ENCODE measurements at regions not wholly inside any gene's neighbourhood (a gene's known extent, or its start where the extent isn't known, plus 50 kb on each side); places are given as distances from the start of the nearest gene placed in this dataset.

DNA sequence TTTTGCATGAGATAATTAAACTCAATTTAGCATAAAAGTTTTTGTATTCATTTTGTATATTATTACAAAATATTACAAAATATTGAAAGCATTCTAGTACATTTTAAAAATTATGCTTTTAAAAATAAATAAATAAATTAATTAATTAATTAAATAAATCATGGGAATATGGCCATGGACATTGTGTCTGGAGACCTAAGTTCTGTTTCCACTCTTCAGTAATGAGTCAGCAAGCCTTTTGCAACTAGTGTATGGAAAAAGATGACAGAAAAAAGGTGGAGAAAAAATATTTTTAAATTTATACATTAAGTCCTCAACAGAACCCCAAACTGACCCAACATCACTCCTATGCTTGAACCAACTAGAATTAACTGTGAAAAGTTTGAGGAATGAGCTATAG, 1187.5 kb upstream of the USP15 start:
- no peaks in the 10 kb centered on the region for H3K9me3 ChIP-seq (ENCODE audit: control insufficient read depth in 1 of 2, low read length in 2 of 2)
- H3K4me3 ChIP-seq (ENCODE audit: low read depth in 1 of 2, low read length in 2 of 2), result no peak overlapping the region
- H3K36me3 ChIP-seq (ENCODE audit: control insufficient read depth in 1 of 2, insufficient read depth in 2 of 2, low read length in 2 of 2), result no peaks in the 10 kb centered on the region
- no peak overlapping the region for H3K27ac ChIP-seq (ENCODE audit: low read length)
- H3K27me3 ChIP-seq (ENCODE audit: low read depth, low read length), result no peaks in the 10 kb centered on the region
- no peaks in the 10 kb centered on the region for H3K4me1 ChIP-seq (ENCODE audit: control insufficient read depth in 1 of 2, insufficient read depth in 2 of 2, low read length in 2 of 2)

DNA sequence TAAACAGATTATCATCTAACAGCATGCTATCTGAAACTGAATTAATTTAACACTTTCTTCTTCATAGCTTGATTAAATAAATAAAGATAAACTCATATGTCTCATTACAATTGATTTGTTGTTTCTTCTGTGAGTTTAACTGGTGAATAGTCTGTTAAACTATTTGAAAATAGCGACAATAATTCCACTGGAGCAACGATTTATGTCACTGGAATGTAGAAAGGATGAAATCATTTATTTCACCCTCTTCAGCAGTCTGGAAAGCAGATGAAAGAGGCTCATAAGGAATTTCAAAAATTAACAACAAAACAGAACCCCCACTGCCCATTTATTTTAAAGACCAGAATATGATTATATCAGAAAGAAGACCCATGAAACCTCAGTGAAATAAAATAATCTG, 1165.1 kb upstream of the USP15 start:
- no peaks in the 10 kb centered on the region for H3K4me1 ChIP-seq (ENCODE audit: control insufficient read depth in 1 of 2, insufficient read depth in 2 of 2, low read length in 2 of 2)
- H3K36me3 ChIP-seq (ENCODE audit: control insufficient read depth in 1 of 2, insufficient read depth in 2 of 2, low read length in 2 of 2), result no peaks in the 10 kb centered on the region
- H3K27ac ChIP-seq (ENCODE audit: low read length), result no peak overlapping the region
- no peaks in the 10 kb centered on the region for H3K27me3 ChIP-seq (ENCODE audit: low read depth, low read length)
- H3K9me3 ChIP-seq (ENCODE audit: control insufficient read depth in 1 of 2, low read length in 2 of 2), result peaks cover 0 to 3% of the 10 kb centered on the region in 2 donors
- H3K4me3 ChIP-seq (ENCODE audit: low read depth in 1 of 2, low read length in 2 of 2), result no peak overlapping the region

DNA sequence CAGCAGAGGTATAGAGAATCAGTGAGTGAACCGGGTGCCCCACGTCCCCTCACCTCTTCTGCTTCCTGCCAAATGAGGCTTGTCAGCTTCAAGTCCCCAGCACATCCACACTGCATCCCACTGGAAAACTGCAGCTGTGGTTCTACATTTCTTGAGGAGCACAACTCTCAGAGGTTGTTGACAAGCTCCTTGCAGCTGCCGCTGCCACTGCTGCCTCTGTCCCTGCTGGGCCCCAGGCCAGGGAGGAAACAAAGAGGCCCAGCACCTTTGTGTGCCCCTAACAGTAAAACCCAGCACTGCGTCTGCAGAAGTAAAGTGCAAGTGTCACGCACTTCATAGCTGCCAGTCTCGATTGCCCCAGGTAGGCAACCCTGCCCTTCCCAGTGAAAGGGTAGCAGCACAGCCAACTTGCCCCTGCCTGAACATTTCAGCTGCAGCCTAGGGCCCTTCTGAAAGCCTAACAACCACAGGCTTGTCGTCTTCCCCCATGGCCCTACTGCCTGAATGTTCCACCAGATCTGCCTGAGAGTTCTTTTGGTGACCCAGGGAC, 1162.1 kb upstream of the USP15 start:
- Histone ChIP-seq H3K27ac (ENCODE audit: low read length) (no peak overlapping the region), H3K36me3 (ENCODE audit: control insufficient read depth in 1 of 2, insufficient read depth in 2 of 2, low read length in 2 of 2) (no peaks in the 10 kb centered on the region), H3K27me3 (ENCODE audit: low read depth, low read length) (no peaks in the 10 kb centered on the region), H3K4me1 (ENCODE audit: control insufficient read depth in 1 of 2, insufficient read depth in 2 of 2, low read length in 2 of 2) (no peaks in the 10 kb centered on the region), H3K4me3 (ENCODE audit: low read depth in 1 of 2, low read length in 2 of 2) (no peak overlapping the region), H3K9me3 (ENCODE audit: control insufficient read depth in 1 of 2, low read length in 2 of 2) (no peaks in the 10 kb centered on the region)

DNA sequence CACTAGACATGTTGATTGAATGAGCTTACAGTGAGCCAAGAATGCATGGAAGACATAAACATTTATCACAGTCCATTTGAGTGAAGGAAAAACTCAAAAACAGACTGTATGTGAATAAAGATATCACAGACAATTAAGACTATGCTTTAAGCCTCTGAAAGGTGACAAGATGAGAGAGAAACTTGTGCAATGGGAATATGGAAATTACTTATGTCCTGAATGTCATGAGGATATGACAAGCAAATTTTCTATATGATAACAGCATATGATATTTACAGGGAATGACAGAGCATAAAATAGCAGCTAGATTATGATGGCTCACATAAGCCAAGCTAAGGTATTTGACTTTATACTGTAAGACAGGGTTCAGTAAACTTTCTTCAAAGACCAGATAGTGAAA, 1153.1 kb upstream of the USP15 start:
- peaks cover 3 to 8% of the 10 kb centered on the region in 2 donors for H3K9me3 ChIP-seq (ENCODE audit: control insufficient read depth in 1 of 2, low read length in 2 of 2)
- no peaks in the 10 kb centered on the region for H3K4me1 ChIP-seq (ENCODE audit: control insufficient read depth in 1 of 2, insufficient read depth in 2 of 2, low read length in 2 of 2)
- no peaks in the 10 kb centered on the region for H3K36me3 ChIP-seq (ENCODE audit: control insufficient read depth in 1 of 2, insufficient read depth in 2 of 2, low read length in 2 of 2)
- no peak overlapping the region for H3K27ac ChIP-seq (ENCODE audit: low read length)
- H3K4me3 ChIP-seq (ENCODE audit: low read depth in 1 of 2, low read length in 2 of 2), result no peak overlapping the region
- no peaks in the 10 kb centered on the region for H3K27me3 ChIP-seq (ENCODE audit: low read depth, low read length)

DNA sequence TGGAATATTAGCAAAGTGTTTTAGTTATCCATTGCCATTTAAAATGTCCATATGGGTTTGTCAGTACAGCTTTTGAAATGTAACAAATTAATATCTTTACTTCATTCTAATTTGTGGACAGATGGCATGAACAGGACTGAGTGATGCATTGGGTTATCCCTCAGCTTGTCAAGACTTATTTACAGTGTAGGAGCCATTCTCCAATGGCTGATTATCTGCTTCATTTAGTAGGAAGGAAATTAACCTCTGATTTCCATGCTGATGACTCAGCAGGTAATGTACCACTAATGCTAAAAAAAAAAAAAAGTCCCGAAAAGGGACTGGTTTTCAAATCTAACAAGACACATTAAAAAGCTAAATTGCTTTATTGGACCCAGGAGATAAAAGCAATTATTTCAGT, 1149.0 kb upstream of the USP15 start:
- Histone ChIP-seq H3K27me3 (ENCODE audit: low read depth, low read length) (no peaks in the 10 kb centered on the region), H3K4me1 (ENCODE audit: control insufficient read depth in 1 of 2, insufficient read depth in 2 of 2, low read length in 2 of 2) (no peaks in the 10 kb centered on the region), H3K36me3 (ENCODE audit: control insufficient read depth in 1 of 2, insufficient read depth in 2 of 2, low read length in 2 of 2) (no peaks in the 10 kb centered on the region), H3K4me3 (ENCODE audit: low read depth in 1 of 2, low read length in 2 of 2) (no peak overlapping the region), H3K9me3 (ENCODE audit: control insufficient read depth in 1 of 2, low read length in 2 of 2) (no peaks in the 10 kb centered on the region), H3K27ac (ENCODE audit: low read length) (no peak overlapping the region)

DNA sequence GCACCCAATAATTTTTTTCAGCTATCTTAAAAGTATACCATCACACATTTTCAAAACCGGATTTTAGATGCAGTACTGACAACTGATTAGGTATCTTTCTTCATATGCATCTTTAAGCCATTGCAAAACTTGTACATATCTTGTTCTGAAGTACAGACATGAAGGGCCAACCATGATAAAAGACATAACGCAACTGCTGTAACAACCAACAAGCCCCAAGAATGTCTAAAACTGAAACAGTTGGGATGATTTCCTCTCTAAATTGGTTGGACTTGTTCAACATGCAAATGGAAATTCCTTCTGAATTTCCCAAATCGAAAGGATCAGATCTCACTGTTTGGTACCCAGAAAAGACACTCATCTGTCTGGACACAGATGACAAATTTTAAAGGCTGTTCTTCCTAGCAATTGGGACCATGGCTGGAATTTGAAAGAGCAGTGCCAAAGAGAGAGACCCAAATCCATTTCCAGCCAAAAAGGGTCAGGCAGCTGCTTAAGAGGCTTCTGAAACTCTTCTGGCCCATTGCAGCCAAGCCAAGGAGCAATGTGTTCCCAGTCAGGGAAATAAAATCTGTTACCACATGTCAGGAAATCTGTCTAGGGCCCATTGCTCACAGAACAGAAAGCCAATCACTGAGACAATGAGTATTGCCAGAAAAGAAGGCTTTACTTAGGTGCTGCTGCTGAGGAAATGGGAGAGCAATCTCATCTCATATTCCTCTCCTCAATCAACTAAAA, 1122.4 kb upstream of the USP15 start:
- Histone ChIP-seq H3K36me3 (ENCODE audit: control insufficient read depth in 1 of 2, insufficient read depth in 2 of 2, low read length in 2 of 2) (no peaks in the 10 kb centered on the region), H3K27ac (ENCODE audit: low read length) (no peak overlapping the region), H3K4me1 (ENCODE audit: control insufficient read depth in 1 of 2, insufficient read depth in 2 of 2, low read length in 2 of 2) (no peaks in the 10 kb centered on the region), H3K27me3 (ENCODE audit: low read depth, low read length) (no peaks in the 10 kb centered on the region), H3K4me3 (ENCODE audit: low read depth in 1 of 2, low read length in 2 of 2) (no peak overlapping the region), H3K9me3 (ENCODE audit: control insufficient read depth in 1 of 2, low read length in 2 of 2) (no peaks in the 10 kb centered on the region)

DNA sequence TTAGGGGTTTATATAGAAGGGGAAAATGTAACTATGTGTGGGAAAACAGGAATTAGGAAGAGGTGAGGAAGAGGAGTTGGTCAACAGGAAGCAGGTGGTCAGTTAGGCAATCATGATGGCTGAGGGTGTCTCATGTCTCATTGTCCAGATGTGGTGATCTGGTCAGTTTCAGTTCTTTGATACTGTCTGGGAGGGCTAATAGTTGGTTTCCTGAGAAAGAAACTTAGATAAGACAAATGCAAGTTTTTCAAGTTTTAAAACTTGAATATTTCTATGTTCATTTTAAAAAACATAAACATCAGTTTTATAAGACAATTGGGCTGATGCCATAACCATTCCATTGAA, 1121.8 kb upstream of the USP15 start:
- Histone ChIP-seq H3K9me3 (ENCODE audit: control insufficient read depth in 1 of 2, low read length in 2 of 2) (no peaks in the 10 kb centered on the region), H3K4me3 (ENCODE audit: low read depth in 1 of 2, low read length in 2 of 2) (no peak overlapping the region), H3K27me3 (ENCODE audit: low read depth, low read length) (no peaks in the 10 kb centered on the region), H3K36me3 (ENCODE audit: control insufficient read depth in 1 of 2, insufficient read depth in 2 of 2, low read length in 2 of 2) (no peaks in the 10 kb centered on the region), H3K4me1 (ENCODE audit: control insufficient read depth in 1 of 2, insufficient read depth in 2 of 2, low read length in 2 of 2) (no peaks in the 10 kb centered on the region), H3K27ac (ENCODE audit: low read length) (no peak overlapping the region)

DNA sequence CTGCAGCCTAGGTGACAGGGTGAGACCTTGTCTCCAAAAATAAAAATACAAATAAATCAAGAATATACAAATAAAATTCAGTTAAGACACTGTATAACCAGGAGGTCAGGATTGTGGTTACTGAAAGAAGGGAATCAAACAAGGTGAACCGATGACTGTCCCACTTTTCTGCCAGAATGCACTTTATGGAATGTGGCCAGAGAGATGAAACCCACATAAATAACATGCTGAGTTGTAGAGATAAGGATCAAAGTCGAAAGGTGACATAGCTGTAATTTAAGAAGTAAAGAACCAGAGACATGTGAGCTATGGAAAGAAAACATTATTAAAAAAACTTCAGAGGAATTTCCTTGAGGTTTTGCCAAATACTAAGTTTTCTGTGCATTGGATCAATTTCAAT, 1098.2 kb upstream of the USP15 start:
- Histone ChIP-seq H3K4me1 (ENCODE audit: control insufficient read depth in 1 of 2, insufficient read depth in 2 of 2, low read length in 2 of 2) (no peaks in the 10 kb centered on the region), H3K9me3 (ENCODE audit: control insufficient read depth in 1 of 2, low read length in 2 of 2) (no peaks in the 10 kb centered on the region), H3K27ac (ENCODE audit: low read length) (no peak overlapping the region), H3K27me3 (ENCODE audit: low read depth, low read length) (no peaks in the 10 kb centered on the region), H3K36me3 (ENCODE audit: control insufficient read depth in 1 of 2, insufficient read depth in 2 of 2, low read length in 2 of 2) (no peaks in the 10 kb centered on the region), H3K4me3 (ENCODE audit: low read depth in 1 of 2, low read length in 2 of 2) (no peak overlapping the region)

DNA sequence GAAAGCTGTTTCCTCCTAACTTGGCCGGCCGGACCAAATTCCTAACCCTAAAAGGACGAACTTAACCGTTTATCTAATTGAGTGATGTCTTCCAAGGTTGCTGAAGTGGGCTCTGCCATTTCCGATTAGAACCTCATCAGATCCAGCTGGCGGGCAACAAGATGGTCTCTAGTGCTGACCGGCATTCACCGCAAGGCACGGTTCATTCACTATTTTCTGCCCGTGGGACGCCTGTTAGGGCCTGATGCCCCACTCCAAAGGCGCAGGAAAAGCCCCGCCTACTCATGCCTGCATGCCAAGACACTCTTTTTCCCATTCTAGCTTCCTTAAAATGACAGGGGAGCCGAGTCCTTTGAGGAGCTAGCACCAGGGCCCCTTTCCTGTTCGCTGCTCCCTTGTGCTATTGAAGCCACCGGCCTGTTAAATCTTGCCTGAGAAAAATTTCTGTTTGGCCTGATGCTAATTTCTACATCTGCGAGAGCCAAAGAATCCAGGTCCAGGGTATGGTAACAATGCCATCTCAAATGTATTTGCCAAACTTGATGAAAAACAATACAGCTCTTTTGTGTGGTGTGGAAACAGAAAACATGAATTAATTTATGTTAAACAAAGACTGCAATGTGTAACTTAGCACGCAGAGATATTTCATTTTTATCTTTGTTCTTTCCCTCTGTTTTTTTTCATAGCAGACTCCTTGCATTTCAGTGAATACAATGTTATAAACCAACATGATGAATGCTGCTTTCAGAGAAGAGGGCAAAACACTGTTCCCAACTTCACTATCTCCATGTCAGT, 1071.2 kb upstream of the USP15 start:
- no peaks in the 10 kb centered on the region for H3K27me3 ChIP-seq (ENCODE audit: low read depth, low read length)
- no peaks in the 10 kb centered on the region for H3K36me3 ChIP-seq (ENCODE audit: control insufficient read depth in 1 of 2, insufficient read depth in 2 of 2, low read length in 2 of 2)
- no peak overlapping the region for H3K4me3 ChIP-seq (ENCODE audit: low read depth in 1 of 2, low read length in 2 of 2)
- H3K4me1 ChIP-seq (ENCODE audit: control insufficient read depth in 1 of 2, insufficient read depth in 2 of 2, low read length in 2 of 2), result no peaks in the 10 kb centered on the region
- no peak overlapping the region for H3K27ac ChIP-seq (ENCODE audit: low read length)
- H3K9me3 ChIP-seq (ENCODE audit: control insufficient read depth in 1 of 2, low read length in 2 of 2), result no peaks in the 10 kb centered on the region

DNA sequence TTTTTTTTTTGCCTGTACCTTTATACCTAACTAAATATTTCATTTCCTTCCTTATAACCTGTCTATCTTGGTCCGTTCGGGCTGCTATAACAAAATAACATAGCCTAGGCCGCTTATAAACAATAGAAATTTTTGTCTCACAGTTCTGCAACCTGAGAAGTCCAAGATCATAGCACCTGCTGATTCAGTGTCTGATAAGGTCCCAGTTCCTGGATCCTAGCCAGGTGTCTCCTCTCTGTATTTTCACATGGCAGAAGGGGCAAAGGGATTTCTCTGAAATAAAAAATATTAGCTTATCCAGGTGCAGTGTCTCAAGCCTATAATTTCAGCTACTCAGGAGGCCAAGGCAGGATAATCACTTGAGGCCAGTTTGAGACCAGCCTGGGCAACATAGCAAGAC, 1046.6 kb upstream of the USP15 start:
- no peaks in the 10 kb centered on the region for H3K36me3 ChIP-seq (ENCODE audit: control insufficient read depth in 1 of 2, insufficient read depth in 2 of 2, low read length in 2 of 2)
- no peaks in the 10 kb centered on the region for H3K4me1 ChIP-seq (ENCODE audit: control insufficient read depth in 1 of 2, insufficient read depth in 2 of 2, low read length in 2 of 2)
- no peaks in the 10 kb centered on the region for H3K27me3 ChIP-seq (ENCODE audit: low read depth, low read length)
- H3K9me3 ChIP-seq (ENCODE audit: control insufficient read depth in 1 of 2, low read length in 2 of 2), result no peaks in the 10 kb centered on the region
- no peak overlapping the region for H3K4me3 ChIP-seq (ENCODE audit: low read depth in 1 of 2, low read length in 2 of 2)
- H3K27ac ChIP-seq (ENCODE audit: low read length), result no peak overlapping the region

DNA sequence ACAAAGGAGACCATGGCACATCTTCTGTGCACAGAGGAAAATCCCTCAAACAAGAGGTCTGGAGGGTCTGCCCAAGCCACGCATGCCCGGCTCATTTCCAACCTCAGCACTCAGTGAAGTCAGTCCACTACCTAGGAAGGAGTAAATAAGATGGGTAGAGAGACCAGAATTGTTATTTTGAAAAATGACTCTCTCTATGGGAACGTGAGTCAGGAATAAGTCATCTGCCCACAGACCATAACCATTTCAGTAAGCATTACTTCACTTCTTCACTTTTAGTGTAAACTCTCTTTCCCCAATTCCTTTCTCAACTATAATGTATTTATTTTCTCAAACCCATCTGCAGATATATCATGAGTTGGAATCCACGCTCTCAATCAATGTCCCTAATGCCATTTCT, 1039.9 kb upstream of the USP15 start:
- Histone ChIP-seq H3K9me3 (ENCODE audit: control insufficient read depth in 1 of 2, low read length in 2 of 2) (no peaks in the 10 kb centered on the region), H3K4me3 (ENCODE audit: low read depth in 1 of 2, low read length in 2 of 2) (no peak overlapping the region), H3K27ac (ENCODE audit: low read length) (no peak overlapping the region), H3K27me3 (ENCODE audit: low read depth, low read length) (no peaks in the 10 kb centered on the region), H3K36me3 (ENCODE audit: control insufficient read depth in 1 of 2, insufficient read depth in 2 of 2, low read length in 2 of 2) (no peaks in the 10 kb centered on the region), H3K4me1 (ENCODE audit: control insufficient read depth in 1 of 2, insufficient read depth in 2 of 2, low read length in 2 of 2) (no peaks in the 10 kb centered on the region)
